BE2C (cell line): ENCODE measurements at regions not wholly inside any gene's neighbourhood (a gene's known extent, or its start where the extent isn't known, plus 50 kb on each side); places are given as distances from the start of the nearest gene placed in this dataset.

Experiments used
- DNase-seq: peaks from one replicate; pipeline ENCODE4 v3.0.0-alpha.2; 2020
- H3K27me3 ChIP-seq: fragments of 250-450 bp; sonication (Bioruptor Pico); 2 replicates; pipeline ENCODE4 v1.5.1; 2020; ENCODE audit warnings: mild to moderate bottlenecking
- H3K36me3 ChIP-seq: fragments of 250-450 bp; sonication (Bioruptor Pico); 2 replicates; pipeline ENCODE4 v1.5.1; 2020; ENCODE audit warnings: mild to moderate bottlenecking
- H3K4me1 ChIP-seq: fragments of 250-450 bp; sonication (Bioruptor Pico); 2 replicates; pipeline ENCODE4 v1.5.1; 2020
- H3K4me3 ChIP-seq: 2 replicates; pipeline ENCODE4 v1.5.1; 2011; ENCODE audit warnings: low read depth, low read length
- H3K9me3 ChIP-seq: fragments of 250-450 bp; sonication (Bioruptor Pico); 2 replicates; pipeline ENCODE4 v1.5.1; 2020
- CTCF ChIP-seq: IDR thresholded peaks from 2 replicates; pipeline ENCODE4 v1.5.1; 2012; ENCODE audit warnings: mild to moderate bottlenecking, low read depth, low read length

GRCh38 chr4:79023799-79024770 is 84.8 kb upstream of the PAQR3 start:
- Histone ChIP-seq H3K4me3 (no peak overlapping the region), H3K36me3 (no peaks in the 10 kb centered on the region), H3K27me3 (no peaks in the 10 kb centered on the region), H3K9me3 (no peaks in the 10 kb centered on the region), H3K4me1 (no peaks in the 10 kb centered on the region)
- no peak for TF ChIP-seq CTCF
- peak; percentile 14 for DNase-seq

GRCh38 chr4:79022529-79022928 is 83.3 kb upstream of the PAQR3 start:
- Histone ChIP-seq H3K36me3 (no peaks in the 10 kb centered on the region), H3K4me1 (no peaks in the 10 kb centered on the region), H3K4me3 (no peak overlapping the region), H3K9me3 (no peaks in the 10 kb centered on the region), H3K27me3 (no peaks in the 10 kb centered on the region)
- TF ChIP-seq CTCF = no peak
- DNase-seq = no peak

- Histone ChIP-seq H3K36me3 (no peaks in the 10 kb centered on the region), H3K4me1 (no peaks in the 10 kb centered on the region), H3K27me3 (no peaks in the 10 kb centered on the region), H3K4me3 (no peak overlapping the region), H3K9me3 (no peaks in the 10 kb centered on the region)
- TF ChIP-seq CTCF = no peak
- DNase-seq = no peak
Observed at GRCh38 chr4:79017481-79017880, 78.2 kb upstream of the PAQR3 start.

GRCh38 chr4:79016878-79017277 is 77.6 kb upstream of the PAQR3 start:
- no peaks in the 10 kb centered on the region for H3K4me1 ChIP-seq
- H3K36me3 ChIP-seq = no peaks in the 10 kb centered on the region
- TF ChIP-seq CTCF = no peak
- no peak for DNase-seq
- no peaks in the 10 kb centered on the region for H3K27me3 ChIP-seq
- no peak overlapping the region for H3K4me3 ChIP-seq
- H3K9me3 ChIP-seq = no peaks in the 10 kb centered on the region

GRCh38 chr4:79015411-79015810 is 76.2 kb upstream of the PAQR3 start:
- H3K9me3 ChIP-seq = no peaks in the 10 kb centered on the region
- no peaks in the 10 kb centered on the region for H3K36me3 ChIP-seq
- no peaks in the 10 kb centered on the region for H3K27me3 ChIP-seq
- H3K4me3 ChIP-seq = no peak overlapping the region
- DNase-seq = no peak
- H3K4me1 ChIP-seq = no peaks in the 10 kb centered on the region
- TF ChIP-seq CTCF = no peak

- Histone ChIP-seq H3K9me3 (no peaks in the 10 kb centered on the region; the same call in 1 of the 2 replicates), H3K4me3 (no peak overlapping the region), H3K4me1 (no peaks in the 10 kb centered on the region), H3K36me3 (no peaks in the 10 kb centered on the region), H3K27me3 (no peaks in the 10 kb centered on the region)
- TF ChIP-seq CTCF = no peak
- DNase-seq = no peak
Observed at GRCh38 chr4:79014230-79014629, 75.0 kb upstream of the PAQR3 start.
